RWPE1 (cell line): ENCODE measurements at regions not wholly inside any gene's neighbourhood (a gene's known extent, or its start where the extent isn't known, plus 50 kb on each side); places are given as distances from the start of the nearest gene placed in this dataset.

Experiments used
- CTCF ChIA-PET: fragments of 350-600 bp; sonication (Branson Sonifier 250); formaldehyde crosslinking; extraction: SDS; loops from one replicate; lab custom pipeline; 2021; lab: Yijun Ruan, JAX
- POLR2A ChIA-PET: fragments of 400-600 bp; formaldehyde crosslinking; extraction: SDS; loops from one replicate; lab custom pipeline; 2020; ENCODE audit warnings: antibody characterized with exemption; ENCODE audit not compliant: low non-redundant PET; lab: Yijun Ruan, JAX
- DNase-seq: peaks from one replicate; pipeline ENCODE4 v3.0.0; 2012; ENCODE audit warnings: low spot score
- H3K27ac ChIP-seq: fragments of 450-650 bp; 2 replicates; pipeline ENCODE4 v1.5.1; 2017
- CTCF ChIP-seq: fragments of 450-650 bp; conservative IDR thresholded peaks from 2 replicates; pipeline ENCODE4 v1.5.1; 2017; ENCODE audit warnings: low read depth, mild to moderate bottlenecking

- DNase-seq = no peak
- POLR2A ChIA-PET = no interaction called here
- H3K27ac ChIP-seq = no peak overlapping the region
- CTCF ChIA-PET = no interaction called here
- TF ChIP-seq CTCF = no peak
Measured at GRCh38 chr5:4553978-4554377, 586.2 kb upstream of the ADAMTS16 start.

DNA sequence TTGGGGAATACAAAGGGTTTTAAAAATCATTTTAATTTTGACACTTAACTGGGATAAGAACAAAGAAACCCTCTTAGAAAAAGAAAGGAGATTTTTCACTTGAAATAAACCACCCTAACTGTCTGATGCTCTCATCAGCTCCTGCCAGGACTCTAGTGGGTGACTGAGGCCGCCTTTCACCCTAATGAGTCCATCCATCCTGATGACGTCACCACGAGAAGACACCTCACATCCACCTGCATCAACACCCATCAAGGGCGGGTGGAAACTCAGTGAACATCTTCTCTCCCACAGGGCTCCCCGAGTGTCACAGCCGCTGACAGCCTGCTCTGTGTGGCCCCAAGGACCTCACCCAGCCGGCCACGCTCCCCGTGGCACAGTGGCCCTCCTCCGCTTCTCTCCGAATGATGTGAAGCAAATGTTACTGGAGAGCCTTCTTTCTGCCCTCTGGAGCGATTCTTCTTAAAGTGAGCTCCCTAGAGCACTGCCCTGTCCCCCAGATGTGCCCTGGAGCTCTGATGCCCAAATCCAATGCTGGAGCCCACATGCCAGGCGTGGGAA, 584.3 kb upstream of the ADAMTS16 start:
- H3K27ac ChIP-seq = no peak overlapping the region
- ChIA-PET POLR2A (no interaction called here), CTCF (interaction anchor here (0.6 kb wide), 1 partner anchor 148 kb away, joined by 3 read pairs; no protein-coding TSS in a partner anchor)
- TF ChIP-seq CTCF = no peak
- no peak for DNase-seq

GRCh38 chr5:4561403-4561802, 578.7 kb upstream of the ADAMTS16 start:
- no peak for TF ChIP-seq CTCF
- ChIA-PET POLR2A (interaction anchor here (0.6 kb wide), 1 partner anchor 1938 kb away, joined by 3 read pairs; no protein-coding TSS in a partner anchor), CTCF (no interaction called here)
- no peak for DNase-seq
- H3K27ac ChIP-seq = no peak overlapping the region

DNA sequence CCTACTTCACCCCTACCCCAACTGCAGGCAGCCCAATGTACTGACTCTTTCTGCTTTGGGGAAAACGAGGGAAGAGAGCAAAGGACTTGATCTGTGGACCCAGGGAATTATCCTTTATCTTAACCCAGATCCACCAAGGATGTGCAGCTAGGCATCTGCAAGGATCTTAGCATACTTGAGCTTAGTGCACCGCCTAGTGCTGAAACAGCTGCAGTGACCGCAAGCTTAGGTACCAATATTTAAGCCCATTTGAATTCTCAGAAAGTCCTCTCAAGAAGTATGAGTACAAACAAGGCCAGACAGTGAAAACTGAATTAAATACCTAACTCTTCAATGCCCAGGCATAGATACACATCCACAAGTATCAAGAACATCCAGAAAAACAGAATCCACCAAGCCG, 576.7 kb upstream of the ADAMTS16 start:
- H3K27ac ChIP-seq = no peak overlapping the region
- no peak for DNase-seq
- peak; percentile 20 for TF ChIP-seq CTCF
- ChIA-PET POLR2A (no interaction called here), CTCF (interaction anchor here (0.7 kb wide), 1 partner anchor 417 kb away, joined by 4 read pairs; no protein-coding TSS in a partner anchor)

- TF ChIP-seq CTCF = no peak
- ChIA-PET CTCF (no interaction called here), POLR2A (no interaction called here)
- H3K27ac ChIP-seq = no peak overlapping the region
- DNase-seq = no peak
Measured at GRCh38 chr5:4570047-4570995, 569.8 kb upstream of the ADAMTS16 start.

DNA sequence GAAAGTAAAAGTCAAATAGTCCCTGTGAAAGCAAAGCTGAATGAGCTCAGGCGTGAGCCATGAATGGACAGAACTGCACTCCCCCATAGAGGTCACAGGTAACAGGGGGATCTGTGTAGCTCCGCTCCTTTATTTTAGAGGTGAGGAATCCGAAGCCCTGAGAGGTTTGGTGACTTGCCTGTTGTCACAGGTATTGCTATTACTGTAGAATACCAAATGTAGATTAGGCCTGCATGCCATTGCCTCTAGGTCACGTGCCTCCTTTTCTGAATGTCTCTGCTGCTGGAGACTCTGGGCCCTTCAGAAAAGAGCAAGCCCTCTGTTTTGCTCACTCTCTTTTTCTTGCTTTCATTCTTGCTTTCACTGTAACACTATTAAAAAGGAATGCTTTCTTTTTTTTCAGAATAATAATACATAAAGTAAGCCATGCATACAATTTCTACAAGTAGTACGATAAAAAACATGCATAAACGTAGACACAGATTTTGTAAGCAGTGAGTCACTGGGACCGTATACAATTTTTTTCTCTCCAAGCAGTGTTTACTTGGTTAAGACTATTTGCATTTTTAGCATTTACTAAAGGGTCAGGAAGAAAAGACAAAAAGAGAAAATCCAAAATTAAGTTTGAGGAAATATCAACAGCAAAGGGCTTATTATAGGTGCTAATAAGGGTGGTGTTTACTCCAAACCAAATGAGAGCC, 568.7 kb upstream of the ADAMTS16 start:
- H3K27ac ChIP-seq = no peak overlapping the region
- POLR2A ChIA-PET = no interaction called here
- no peak for DNase-seq
- no peak for TF ChIP-seq CTCF
- CTCF ChIA-PET = no interaction called here
